Aorta (tissue), 5 donors: ENCODE measurements at regions not wholly inside any gene's neighbourhood (a gene's known extent, or its start where the extent isn't known, plus 50 kb on each side); places are given as distances from the start of the nearest gene placed in this dataset.

Source experiments
- ATAC-seq: fragments of 200-7000 bp; cut with Tn5 transposase; one replicate; pipeline ENCODE4 v1.9.1; 2022; ENCODE audit warnings: moderate library complexity; ENCODE audit not compliant: low FRiP score
- DNase-seq, 2 donors: peaks; one replicate each; pipeline ENCODE4 v3.0.0-alpha.2; 2020
- H3K27ac ChIP-seq, 2 donors: one replicate each; pipeline ENCODE4 v1.5.1; 2013; ENCODE audit warnings: low read length in 2 of 2, mild to moderate bottlenecking in 2 of 2, moderate library complexity in 2 of 2, control low read depth in 1 of 2, inconsistent platforms in 1 of 2, low read depth in 1 of 2
- H3K27me3 ChIP-seq, 2 donors: one replicate each; pipeline ENCODE4 v1.6.1; 2013; ENCODE audit warnings: control low read depth in 1 of 2, low read length in 1 of 2, mild to moderate bottlenecking in 1 of 2, moderate library complexity in 1 of 2; ENCODE audit not compliant: insufficient read depth in 2 of 2, control insufficient read depth in 1 of 2
- H3K36me3 ChIP-seq, 2 donors: one replicate each; pipeline ENCODE4 v1.6.1; 2013; ENCODE audit warnings: control low read depth in 1 of 2, low read length in 1 of 2, mild to moderate bottlenecking in 1 of 2; ENCODE audit not compliant: insufficient read depth in 2 of 2, control insufficient read depth in 1 of 2
- H3K4me1 ChIP-seq, 2 donors: one replicate each; pipeline ENCODE4 v1.6.1; 2013; ENCODE audit warnings: low read length in 2 of 2, control low read depth in 1 of 2, mild to moderate bottlenecking in 1 of 2, moderate library complexity in 1 of 2; ENCODE audit not compliant: insufficient read depth in 2 of 2, control insufficient read depth in 1 of 2
- H3K4me3 ChIP-seq, 2 donors: one replicate each; pipeline ENCODE4 v1.5.1; 2013; ENCODE audit warnings: low read length in 2 of 2, control low read depth in 1 of 2, mild to moderate bottlenecking in 1 of 2
- H3K9me3 ChIP-seq: one replicate; pipeline ENCODE4 v1.6.1; 2013; ENCODE audit warnings: mild to moderate bottlenecking, low read length; ENCODE audit not compliant: control insufficient read depth
- WGBS, 2 donors: extraction: QIAGEN DNeasy Blood & Tissue Kit; methylation state at CpG; one replicate each; pipeline ENCODE4 v1.1.7; 2013; 5-methylcytosine and 5-hydroxymethylcytosine counted together
- intact Hi-C, 2 donors: fragments of 100-400 bp; cut with DNase I; formaldehyde crosslinking; loops; one replicate each; pipeline versions ENCODE4 v1.14.2 to v1.15.0; 2022
- donor health status: healthy with polysubstance abuse.
- donor health status: Bipolar disorder and iron deficiency.
- donor health status: DM: no; HTN: no; CAD: no.
- donor health status: DM: no; HTN: no; CAD: no.
- donor health status: DM: yes; HTN: yes; CAD: no.

GRCh38 chr3:94704467-94704866 lies 641.6 kb downstream of the NSUN3 start:
- WGBS, 2 donors: 58 to 64% methylated on average over 3 of the region's 3 CpGs

GRCh38 chr3:94709249-94709902 lies 646.5 kb downstream of the NSUN3 start:
- DNase-seq (no peak), ATAC-seq (no peak)
- Histone ChIP-seq H3K4me3 (no peak overlapping the region), H3K36me3 (no peaks in the 10 kb centered on the region), H3K27ac (no peak overlapping the region), H3K27me3 (no peaks in the 10 kb centered on the region), H3K4me1 (no peaks in the 10 kb centered on the region), H3K9me3 (no peaks in the 10 kb centered on the region)
- intact Hi-C loops: no loop called here
- 50 to 64% methylated on average over 1 of the region's 1 CpG for WGBS, 2 donors

More at GRCh38 chr3:94704467-94704866, 641.6 kb downstream of the NSUN3 start:
- no peaks in the 10 kb centered on the region for H3K9me3 ChIP-seq
- H3K36me3 ChIP-seq: no peaks in the 10 kb centered on the region
- H3K27me3 ChIP-seq: no peaks in the 10 kb centered on the region
- H3K27ac ChIP-seq: no peak overlapping the region
- intact Hi-C loops: no loop called here
- no peak overlapping the region for H3K4me3 ChIP-seq
- ATAC-seq (no peak), DNase-seq (no peak)
- no peaks in the 10 kb centered on the region for H3K4me1 ChIP-seq

- DNase-seq (no peak), ATAC-seq (no peak)
- no peaks in the 10 kb centered on the region for H3K4me1 ChIP-seq
- H3K9me3 ChIP-seq: no peaks in the 10 kb centered on the region
- no peaks in the 10 kb centered on the region for H3K36me3 ChIP-seq
- intact Hi-C loops: no loop called here
- no peak overlapping the region for H3K4me3 ChIP-seq
- H3K27me3 ChIP-seq: no peaks in the 10 kb centered on the region
- no peak overlapping the region for H3K27ac ChIP-seq
These were observed 651.3 kb downstream of the NSUN3 start for GRCh38 chr3:94714194-94714593.

GRCh38 chr3:94716326-94717018 lies 653.6 kb downstream of the NSUN3 start:
- H3K9me3 ChIP-seq: no peaks in the 10 kb centered on the region
- intact Hi-C loops: no loop called here

GRCh38 chr3:94734206-94734605 lies 671.3 kb downstream of the NSUN3 start:
- Histone ChIP-seq H3K27ac (no peak overlapping the region), H3K4me1 (no peaks in the 10 kb centered on the region), H3K27me3 (no peaks in the 10 kb centered on the region), H3K36me3 (no peaks in the 10 kb centered on the region), H3K9me3 (peaks cover 1% of the 10 kb centered on the region), H3K4me3 (no peak overlapping the region)
- intact Hi-C loops: no loop called here
- DNase-seq (no peak), ATAC-seq (no peak)
- WGBS, 2 donors: 65 to 70% methylated on average over 2 of the region's 2 CpGs

More at GRCh38 chr3:94716326-94717018, 653.6 kb downstream of the NSUN3 start:
- H3K36me3 ChIP-seq: no peaks in the 10 kb centered on the region
- no peak overlapping the region for H3K4me3 ChIP-seq
- no peaks in the 10 kb centered on the region for H3K27me3 ChIP-seq
- H3K4me1 ChIP-seq: no peaks in the 10 kb centered on the region
- H3K27ac ChIP-seq: no peak overlapping the region
- ATAC-seq (no peak), DNase-seq (no peak)
- 81% methylated on average over 2 of the region's 2 CpGs for WGBS, 2 donors

- DNase-seq (no peak), ATAC-seq (no peak)
- no peak overlapping the region for H3K27ac ChIP-seq
- H3K4me1 ChIP-seq: no peaks in the 10 kb centered on the region
- H3K4me3 ChIP-seq: no peak overlapping the region
- H3K9me3 ChIP-seq: peaks cover 1% of the 10 kb centered on the region
- H3K27me3 ChIP-seq: no peaks in the 10 kb centered on the region
- WGBS, 2 donors: 70% methylated on average over 2 of the region's 2 CpGs
- no peaks in the 10 kb centered on the region for H3K36me3 ChIP-seq
- intact Hi-C loops: no loop called here
These were observed 672.5 kb downstream of the NSUN3 start for GRCh38 chr3:94735354-94735753.

- no peaks in the 10 kb centered on the region for H3K27me3 ChIP-seq
- H3K4me3 ChIP-seq: no peak overlapping the region
- 64 to 66% methylated on average over 2 of the region's 2 CpGs for WGBS, 2 donors
- H3K4me1 ChIP-seq: no peaks in the 10 kb centered on the region
- intact Hi-C loops: no loop called here
- no peaks in the 10 kb centered on the region for H3K9me3 ChIP-seq
- no peak overlapping the region for H3K27ac ChIP-seq
- ATAC-seq: no peak
- H3K36me3 ChIP-seq: no peaks in the 10 kb centered on the region
- no peak for DNase-seq
These were observed 674.3 kb downstream of the NSUN3 start for GRCh38 chr3:94737116-94737515.

- WGBS, 2 donors: 62 to 70% methylated on average over 3 of the region's 3 CpGs
- Histone ChIP-seq H3K4me1 (no peaks in the 10 kb centered on the region), H3K27ac (no peak overlapping the region), H3K36me3 (no peaks in the 10 kb centered on the region), H3K27me3 (no peaks in the 10 kb centered on the region), H3K9me3 (no peaks in the 10 kb centered on the region), H3K4me3 (no peak overlapping the region)
- ATAC-seq (no peak), DNase-seq (no peak)
- intact Hi-C loops: no loop called here
These were observed 676.6 kb downstream of the NSUN3 start for GRCh38 chr3:94739420-94739819.

- DNase-seq (no peak), ATAC-seq (no peak)
- H3K27ac ChIP-seq: no peak overlapping the region
- H3K4me1 ChIP-seq: no peaks in the 10 kb centered on the region
- H3K27me3 ChIP-seq: no peaks in the 10 kb centered on the region
- H3K4me3 ChIP-seq: no peak overlapping the region
- H3K9me3 ChIP-seq: no peaks in the 10 kb centered on the region
- intact Hi-C loops: no loop called here
- H3K36me3 ChIP-seq: no peaks in the 10 kb centered on the region
- WGBS, 2 donors: 65 to 66% methylated on average over 5 of the region's 5 CpGs
These were observed 695.9 kb downstream of the NSUN3 start for GRCh38 chr3:94758751-94759150.
